GM19463 (cell line): ENCODE measurements at regions not wholly inside any gene's neighbourhood (a gene's known extent, or its start where the extent isn't known, plus 50 kb on each side); places are given as distances from the start of the nearest gene placed in this dataset.

Experiments used
- ATAC-seq: cut with Tn5 transposase; IDR thresholded peaks from one replicate; pipeline ENCODE4 v1.9.1; 2021; ENCODE audit warnings: mild to moderate bottlenecking, moderate library complexity; ENCODE audit not compliant: unreplicated experiment

- no peak for ATAC-seq
Observed at GRCh38 chr7:46839651-46840050, 742.3 kb downstream of the TNS3 start.

DNA sequence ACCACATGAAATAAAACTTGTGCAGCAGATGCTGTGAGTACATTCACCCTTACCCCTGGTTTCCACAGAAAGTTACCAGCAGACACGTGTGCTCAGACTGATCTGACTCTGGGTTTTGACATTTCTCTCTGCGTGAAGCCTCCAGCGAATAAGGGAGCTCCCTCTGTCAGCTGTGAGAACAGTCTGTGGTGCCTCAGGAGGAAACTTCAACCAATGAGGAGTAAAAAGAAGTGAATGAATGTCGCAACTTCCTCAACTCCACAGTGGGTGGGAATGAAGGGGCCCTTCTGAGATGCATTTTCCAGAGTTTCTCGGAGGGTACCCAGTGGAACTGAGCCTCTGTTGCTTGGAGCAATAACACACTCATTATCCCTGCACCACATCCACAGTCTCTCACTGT, 743.4 kb downstream of the TNS3 start:
- no peak for ATAC-seq

DNA sequence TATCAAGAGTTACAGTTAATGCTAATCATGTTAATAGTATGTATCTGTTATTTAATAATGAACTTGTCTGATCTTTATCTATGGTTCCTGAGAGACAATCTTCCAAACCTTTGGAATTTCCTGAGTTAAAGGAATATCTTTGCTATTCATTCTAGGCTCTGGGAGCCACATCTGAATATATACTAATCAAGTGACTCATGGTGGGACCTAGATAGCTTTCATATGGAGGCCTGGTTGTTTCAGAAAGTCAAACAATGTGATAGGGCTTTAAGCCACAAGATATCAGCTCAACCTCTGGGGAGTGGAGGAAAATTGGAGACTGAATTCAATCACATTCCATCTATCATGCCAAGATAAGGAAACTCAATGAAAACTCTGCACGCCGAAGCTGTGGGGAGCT, 746.4 kb downstream of the TNS3 start:
- ATAC-seq: no peak

DNA sequence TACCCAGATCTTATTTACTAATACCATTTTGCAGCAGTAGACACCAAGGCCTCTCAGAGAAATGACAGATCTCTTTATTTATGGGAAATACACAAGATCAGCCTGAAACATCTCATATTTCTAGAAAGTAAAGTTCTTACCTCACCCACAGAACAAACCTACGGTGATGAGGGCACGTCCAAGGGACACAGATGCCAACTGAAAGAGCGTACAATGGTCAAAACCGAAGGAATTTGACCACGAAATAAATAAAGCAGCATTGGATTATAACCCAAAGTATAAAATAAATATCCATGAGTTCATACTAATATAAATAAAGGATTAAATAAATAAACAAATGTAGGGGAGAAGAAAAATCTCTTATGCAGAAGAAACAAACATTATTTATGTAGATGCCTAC, 747.0 kb downstream of the TNS3 start:
- no peak for ATAC-seq

GRCh38 chr7:46833197-46833596, 748.7 kb downstream of the TNS3 start:
- no peak for ATAC-seq

DNA sequence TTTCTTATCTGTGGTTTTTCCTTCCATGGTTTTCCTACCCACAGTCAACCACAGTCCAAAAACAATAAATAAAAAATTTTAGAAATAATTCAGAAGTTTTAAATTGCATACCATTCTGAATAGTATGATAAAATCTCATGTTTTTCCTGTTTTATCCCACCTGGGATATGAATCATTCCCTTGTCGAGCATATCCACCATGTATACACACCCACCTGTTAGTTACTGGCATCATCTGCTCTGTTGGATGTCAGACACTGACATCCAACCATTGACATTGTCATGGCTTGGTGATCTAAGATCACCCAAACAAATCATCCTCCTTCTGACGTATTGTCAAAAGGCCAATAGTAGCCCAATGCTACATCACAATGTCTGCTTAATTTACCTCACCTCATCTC, 749.8 kb downstream of the TNS3 start:
- no peak for ATAC-seq

DNA sequence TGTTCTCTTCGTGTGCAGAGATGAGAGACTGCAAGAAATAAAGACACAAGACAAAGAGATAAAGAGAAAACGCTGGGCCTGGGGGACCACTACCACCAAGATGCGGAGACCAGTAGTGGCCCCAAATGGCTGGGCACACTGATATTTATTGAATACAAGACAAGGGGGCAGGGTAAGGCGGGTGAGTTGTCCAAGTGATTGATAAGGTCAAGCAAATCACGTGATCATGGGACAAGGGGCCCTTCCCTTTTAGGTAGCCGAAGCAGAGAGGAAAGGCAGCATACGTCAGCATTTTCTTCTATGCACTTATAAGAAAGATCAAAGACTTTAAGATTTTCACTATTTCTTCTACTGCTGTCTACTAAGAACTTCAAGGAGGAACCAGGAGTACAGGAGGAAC, 762.1 kb downstream of the TNS3 start:
- ATAC-seq: no peak

- ATAC-seq: no peak
Observed at GRCh38 chr7:46814516-46815250, 767.2 kb downstream of the TNS3 start.

- no peak for ATAC-seq
Observed at GRCh38 chr7:46812101-46812675, 769.7 kb downstream of the TNS3 start.

DNA sequence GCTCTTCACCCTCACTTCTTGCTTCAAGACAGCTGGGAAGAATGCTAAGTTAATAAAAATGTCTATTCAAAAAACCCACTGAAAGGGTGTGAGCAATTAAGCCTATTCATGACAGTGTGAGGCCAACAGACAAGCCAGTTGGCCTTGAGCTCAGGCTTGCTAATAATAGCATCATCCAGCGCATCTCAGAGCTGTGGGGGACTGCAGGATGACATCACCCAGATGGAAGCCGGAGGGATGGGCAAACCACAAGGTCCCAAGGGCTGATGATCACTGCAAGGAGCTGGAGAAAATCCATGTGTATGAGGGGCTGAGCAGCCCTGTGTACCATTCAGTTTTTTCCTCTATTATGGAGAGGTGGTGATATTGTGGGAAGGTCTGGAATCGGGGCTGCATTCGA, 770.4 kb downstream of the TNS3 start:
- ATAC-seq: no peak

GRCh38 chr7:46810986-46811385, 770.9 kb downstream of the TNS3 start:
- ATAC-seq: no peak

DNA sequence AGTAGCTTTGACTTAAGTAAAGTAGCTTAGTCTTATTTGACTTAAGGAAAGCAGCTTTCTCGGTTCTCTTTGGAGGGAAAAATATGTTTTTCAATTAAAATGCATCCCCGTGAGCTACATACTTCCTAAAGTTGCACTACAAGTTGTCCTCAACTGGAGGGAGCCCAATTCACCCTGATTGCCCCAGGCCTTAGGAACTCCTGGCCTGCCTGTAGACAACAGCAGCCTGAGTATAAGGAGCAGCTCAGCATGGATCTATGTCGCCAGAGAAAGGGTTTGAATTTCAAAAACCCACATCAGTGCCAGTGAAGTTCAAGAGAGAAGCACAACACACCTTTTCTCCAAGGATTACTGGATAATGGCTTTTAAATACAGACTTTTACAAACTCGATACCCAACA, 772.0 kb downstream of the TNS3 start:
- ATAC-seq: no peak

DNA sequence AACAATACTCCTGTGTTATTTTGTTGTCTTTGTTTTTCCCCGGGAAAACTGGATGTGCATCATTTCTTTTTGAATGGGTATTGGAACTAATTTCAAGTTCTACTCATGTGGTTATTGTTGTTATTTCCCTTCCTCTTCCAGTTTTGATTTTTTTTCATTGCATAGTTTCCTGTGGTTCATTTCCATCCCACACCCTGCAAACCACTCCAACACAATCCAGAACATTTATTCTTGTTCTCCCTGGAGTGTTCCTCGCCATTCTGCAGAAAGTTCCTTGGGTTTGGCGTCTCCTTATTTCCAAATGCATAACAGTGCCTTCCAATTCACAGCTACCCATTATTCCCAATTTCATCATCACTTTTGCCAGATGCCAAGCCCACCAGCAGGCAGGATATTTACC, 775.1 kb downstream of the TNS3 start:
- no peak for ATAC-seq

GRCh38 chr7:46802479-46802878, 779.4 kb downstream of the TNS3 start:
- ATAC-seq: no peak

DNA sequence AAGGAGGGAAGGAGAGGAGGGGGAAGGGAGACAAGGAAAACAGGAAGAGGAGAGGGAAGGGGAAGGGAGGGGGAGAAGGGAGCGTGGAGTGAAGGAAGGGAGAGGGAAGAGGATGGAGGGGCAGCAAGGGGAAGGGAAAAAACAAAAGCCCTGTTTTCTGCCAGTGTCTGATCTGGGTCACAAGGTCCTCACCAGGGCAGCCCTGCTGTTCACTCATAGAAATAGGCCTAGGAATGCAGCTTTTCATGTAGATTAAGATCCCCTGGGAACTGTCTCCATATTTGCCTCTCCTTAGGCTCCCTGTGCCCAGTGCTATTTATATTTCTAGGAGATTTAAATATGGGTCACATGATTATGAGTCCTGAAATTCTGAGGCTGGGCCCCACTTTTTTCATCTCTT, 790.7 kb downstream of the TNS3 start:
- no peak for ATAC-seq

DNA sequence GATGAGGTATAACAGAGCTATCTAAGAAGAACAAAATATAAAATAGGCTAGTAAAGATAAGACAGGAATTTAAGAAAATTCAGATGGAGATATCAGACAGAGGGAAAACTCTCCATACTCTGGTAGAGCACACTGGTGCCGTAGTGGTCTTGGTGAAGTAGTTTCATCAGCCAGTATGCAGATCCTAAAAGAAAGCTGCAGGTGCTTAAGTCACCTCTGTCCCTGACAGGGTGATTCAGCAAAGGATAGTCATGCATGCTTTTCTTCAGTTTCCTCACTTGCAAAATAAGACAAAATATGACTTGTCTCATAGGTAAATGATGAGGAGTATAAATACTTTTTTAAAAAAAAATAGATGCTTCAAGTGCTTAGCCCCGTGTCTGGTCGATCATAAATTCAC, 794.9 kb downstream of the TNS3 start:
- ATAC-seq: no peak

- no peak for ATAC-seq
Observed at GRCh38 chr7:46786221-46786954, 795.5 kb downstream of the TNS3 start.

GRCh38 chr7:46784732-46785131, 797.2 kb downstream of the TNS3 start:
- no peak for ATAC-seq

- no peak for ATAC-seq
Observed at GRCh38 chr7:46781901-46782439, 799.9 kb downstream of the TNS3 start.

DNA sequence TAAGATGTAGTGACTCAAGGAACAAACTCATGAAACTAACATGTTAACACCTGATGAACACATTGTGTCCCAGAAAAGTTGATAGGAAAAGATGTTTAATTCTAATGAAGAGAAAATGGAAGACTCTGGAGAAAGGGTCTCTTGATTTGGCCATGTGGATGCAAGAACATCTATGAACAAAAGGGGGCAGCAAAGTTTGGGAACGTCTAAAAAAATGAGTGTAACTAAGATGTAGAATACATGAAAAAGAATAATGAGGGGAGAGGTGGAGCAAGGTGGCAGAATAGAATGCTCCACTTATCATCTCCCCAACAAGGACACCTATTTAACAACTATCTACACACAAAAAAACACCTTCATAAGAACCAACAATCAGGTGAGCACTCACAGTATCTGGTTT, 805.1 kb downstream of the TNS3 start:
- no peak for ATAC-seq

GRCh38 chr7:46775776-46776175, 806.1 kb downstream of the TNS3 start:
- ATAC-seq: no peak

- no peak for ATAC-seq
Observed at GRCh38 chr7:46775020-46775419, 806.9 kb downstream of the TNS3 start.
